Kasumi-1 (cell line): ENCODE measurements at regions not wholly inside any gene's neighbourhood (a gene's known extent, or its start where the extent isn't known, plus 50 kb on each side); places are given as distances from the start of the nearest gene placed in this dataset.

Source experiments
- DNase-seq, 2 experiments: peaks; one replicate each; lab custom pipeline; 2025; lab: John Stamatoyannopoulos, UW

GRCh38 chr22:27682437-27682836 lies 119.1 kb downstream of the MN1 start:
- DNase-seq: no peak

- no peak for DNase-seq
These were observed 116.7 kb downstream of the MN1 start for GRCh38 chr22:27684901-27685300.

GRCh38 chr22:27685515-27685914 lies 116.0 kb downstream of the MN1 start:
- DNase-seq: no peak

- DNase-seq: no peak
These were observed 115.6 kb downstream of the MN1 start for GRCh38 chr22:27685970-27686369.

GRCh38 chr22:27686534-27686933 lies 115.0 kb downstream of the MN1 start:
- DNase-seq: no peak

- DNase-seq: no peak
These were observed 113.5 kb downstream of the MN1 start for GRCh38 chr22:27687984-27688545.

- no peak for DNase-seq
These were observed 111.9 kb downstream of the MN1 start for GRCh38 chr22:27689664-27690063.

- DNase-seq: no peak
These were observed 111.0 kb downstream of the MN1 start for GRCh38 chr22:27690599-27690998.

- no peak for DNase-seq
These were observed 109.3 kb downstream of the MN1 start for GRCh38 chr22:27692243-27692642.

GRCh38 chr22:27695925-27696324 lies 105.6 kb downstream of the MN1 start:
- DNase-seq: no peak

GRCh38 chr22:27697888-27698287 lies 103.7 kb downstream of the MN1 start:
- no peak for DNase-seq
